ENCODE measurements at regions not wholly inside any gene's neighbourhood (a gene's known extent, or its start where the extent isn't known, plus 50 kb on each side); places are given as distances from the start of the nearest gene placed in this dataset.

DNA sequence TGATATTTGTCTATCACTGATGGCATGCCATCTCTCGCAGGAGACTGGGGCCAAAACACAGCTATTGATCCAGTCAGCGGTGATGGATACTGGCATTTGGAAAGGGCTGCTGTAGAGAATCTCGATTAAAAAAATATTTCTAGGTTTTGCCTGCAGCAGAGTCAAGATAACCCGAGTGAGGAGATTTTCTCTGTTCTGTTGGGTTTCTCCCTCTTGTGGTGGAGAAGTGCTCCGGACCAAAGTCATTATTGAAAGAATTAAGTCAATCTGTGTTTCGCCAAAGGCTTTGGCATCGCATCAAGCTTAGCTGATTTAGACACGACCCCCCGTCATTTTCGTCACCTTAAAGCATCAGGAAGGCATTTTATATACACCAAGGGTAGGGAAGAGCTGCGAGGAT, 97.1 kb upstream of the IRX2 start:
- no peak for TF ChIP-seq ZFX (IDR thresholded peaks at IDR 0.05; ENCODE audit: borderline replicate concordance)
- TF ChIP-seq, protein P1, sequence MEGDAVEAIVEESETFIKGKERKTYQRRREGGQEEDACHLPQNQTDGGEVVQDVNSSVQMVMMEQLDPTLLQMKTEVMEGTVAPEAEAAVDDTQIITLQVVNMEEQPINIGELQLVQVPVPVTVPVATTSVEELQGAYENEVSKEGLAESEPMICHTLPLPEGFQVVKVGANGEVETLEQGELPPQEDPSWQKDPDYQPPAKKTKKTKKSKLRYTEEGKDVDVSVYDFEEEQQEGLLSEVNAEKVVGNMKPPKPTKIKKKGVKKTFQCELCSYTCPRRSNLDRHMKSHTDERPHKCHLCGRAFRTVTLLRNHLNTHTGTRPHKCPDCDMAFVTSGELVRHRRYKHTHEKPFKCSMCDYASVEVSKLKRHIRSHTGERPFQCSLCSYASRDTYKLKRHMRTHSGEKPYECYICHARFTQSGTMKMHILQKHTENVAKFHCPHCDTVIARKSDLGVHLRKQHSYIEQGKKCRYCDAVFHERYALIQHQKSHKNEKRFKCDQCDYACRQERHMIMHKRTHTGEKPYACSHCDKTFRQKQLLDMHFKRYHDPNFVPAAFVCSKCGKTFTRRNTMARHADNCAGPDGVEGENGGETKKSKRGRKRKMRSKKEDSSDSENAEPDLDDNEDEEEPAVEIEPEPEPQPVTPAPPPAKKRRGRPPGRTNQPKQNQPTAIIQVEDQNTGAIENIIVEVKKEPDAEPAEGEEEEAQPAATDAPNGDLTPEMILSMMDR (IDR thresholded peaks at IDR 0.05): no peak
- H3K27ac ChIP-seq: no peak overlapping the region

- H3K27ac ChIP-seq: no peak overlapping the region
- no peak for TF ChIP-seq ZFX (IDR thresholded peaks at IDR 0.05; ENCODE audit: borderline replicate concordance)
- TF ChIP-seq, protein P1 (IDR thresholded peaks at IDR 0.05): no peak
Observed at GRCh38 chr5:2847608-2848007, 96.1 kb upstream of the IRX2 start.

GRCh38 chr5:2841208-2841607, 89.7 kb upstream of the IRX2 start:
- TF ChIP-seq, protein P1 (IDR thresholded peaks at IDR 0.05): no peak
- no peak for TF ChIP-seq ZFX (IDR thresholded peaks at IDR 0.05; ENCODE audit: borderline replicate concordance)

GRCh38 chr5:2840372-2840915, 89.0 kb upstream of the IRX2 start:
- no peak for TF ChIP-seq ZFX (IDR thresholded peaks at IDR 0.05; ENCODE audit: borderline replicate concordance)

More at GRCh38 chr5:2841208-2841607, 89.7 kb upstream of the IRX2 start:
- no peak overlapping the region for H3K27ac ChIP-seq

DNA sequence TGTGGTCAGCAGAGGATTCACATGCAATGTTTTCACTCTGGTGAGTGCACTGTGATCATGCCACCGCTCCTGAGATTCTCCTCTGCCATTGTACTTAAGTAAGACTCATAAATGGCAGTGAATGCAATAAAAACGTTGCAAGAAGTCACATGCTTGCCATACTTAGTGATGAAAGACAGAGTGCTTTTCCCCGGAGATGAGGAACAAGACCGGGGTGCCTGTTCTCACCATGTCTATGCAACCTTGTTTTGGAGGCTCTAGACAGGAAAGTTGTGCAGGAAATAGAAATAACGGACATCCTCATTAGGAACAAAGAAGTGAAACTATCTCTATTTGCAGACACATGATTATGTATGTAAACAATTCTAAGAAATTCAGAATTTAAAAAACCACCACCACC, 84.7 kb upstream of the IRX2 start:
- no peak overlapping the region for H3K27ac ChIP-seq

More at GRCh38 chr5:2840372-2840915, 89.0 kb upstream of the IRX2 start:
- H3K27ac ChIP-seq: no peak overlapping the region

GRCh38 chr5:2833556-2833955, 82.1 kb upstream of the IRX2 start:
- H3K27ac ChIP-seq: no peak overlapping the region
- TF ChIP-seq, protein P1 (IDR thresholded peaks at IDR 0.05): no peak
- no peak for TF ChIP-seq ZFX (IDR thresholded peaks at IDR 0.05; ENCODE audit: borderline replicate concordance)

More for the DNA sequence above, 84.7 kb upstream of the IRX2 start:
- TF ChIP-seq, protein P1 (IDR thresholded peaks at IDR 0.05): no peak
- no peak for TF ChIP-seq ZFX (IDR thresholded peaks at IDR 0.05; ENCODE audit: borderline replicate concordance)

GRCh38 chr5:2832394-2832793, 80.9 kb upstream of the IRX2 start:
- TF ChIP-seq, protein P1 (IDR thresholded peaks at IDR 0.05): no peak
- TF ChIP-seq ZFX (IDR thresholded peaks at IDR 0.05; ENCODE audit: borderline replicate concordance): no peak
- no peak overlapping the region for H3K27ac ChIP-seq

- H3K27ac ChIP-seq: no peak overlapping the region
- TF ChIP-seq, protein P1 (IDR thresholded peaks at IDR 0.05): no peak
- no peak for TF ChIP-seq ZFX (IDR thresholded peaks at IDR 0.05; ENCODE audit: borderline replicate concordance)
Observed at GRCh38 chr5:2829239-2829638, 77.8 kb upstream of the IRX2 start.
